Fibroblast of lung (primary cell): ENCODE measurements at regions not wholly inside any gene's neighbourhood (a gene's known extent, or its start where the extent isn't known, plus 50 kb on each side); places are given as distances from the start of the nearest gene placed in this dataset.

Experiments
- DNase-seq, 2 donors: peaks; one replicate each; pipeline versions ENCODE4 v3.0.0 to v3.0.0-alpha.2; 2010; ENCODE audit warnings: low read depth in 2 of 2
- H2AFZ ChIP-seq: 2 replicates; pipeline ENCODE4 v1.5.1; 2012; ENCODE audit warnings: low read length, control low read depth, inconsistent platforms
- H3K27ac ChIP-seq: 2 replicates; pipeline ENCODE4 v1.5.1; 2011; ENCODE audit warnings: low read length, control low read depth; ENCODE audit not compliant: insufficient read depth
- H3K27me3 ChIP-seq: 2 replicates; pipeline ENCODE4 v1.5.1; 2011; ENCODE audit warnings: mild to moderate bottlenecking, low read length; ENCODE audit not compliant: control insufficient read depth, insufficient read depth
- H3K36me3 ChIP-seq: 2 replicates; pipeline ENCODE4 v1.5.1; 2011; ENCODE audit warnings: low read length; ENCODE audit not compliant: control insufficient read depth, insufficient read depth
- H3K4me1 ChIP-seq: 2 replicates; pipeline ENCODE4 v1.5.1; 2011; ENCODE audit warnings: low read length; ENCODE audit not compliant: control insufficient read depth, insufficient read depth; ENCODE audit errors: extremely low read depth
- H3K4me2 ChIP-seq: 2 replicates; pipeline ENCODE4 v1.5.1; 2011; ENCODE audit warnings: low read length, control low read depth; ENCODE audit not compliant: insufficient read depth; ENCODE audit errors: extremely low read depth
- H3K4me3 ChIP-seq, 4 experiments: fragments of 200-600 bp in 1 of 4; sonication (generic) in 1 of 4; replicated peaks in 1 of 4; 2 replicates each; pipeline ENCODE4 v1.5.1; 2011 to 2016; ENCODE audit warnings: low read length in 4 of 4, low read depth in 3 of 4, mild to moderate bottlenecking in 3 of 4, control low read depth in 2 of 4, inconsistent platforms in 1 of 4, mixed read lengths in 1 of 4; ENCODE audit not compliant: insufficient read depth in 1 of 4; ENCODE audit errors: control extremely low read depth in 1 of 4
- H3K79me2 ChIP-seq: 2 replicates; pipeline ENCODE4 v1.5.1; 2012; ENCODE audit warnings: mild to moderate bottlenecking, low read length, inconsistent platforms; ENCODE audit not compliant: control insufficient read depth, insufficient read depth
- H3K9ac ChIP-seq: 2 replicates; pipeline ENCODE4 v1.5.1; 2011; ENCODE audit warnings: mild to moderate bottlenecking, low read length, control low read depth; ENCODE audit not compliant: insufficient read depth
- H3K9me3 ChIP-seq: 2 replicates; pipeline ENCODE4 v1.5.1; 2012; ENCODE audit warnings: low read depth, low read length; ENCODE audit not compliant: control insufficient read depth, insufficient read depth
- H4K20me1 ChIP-seq: 2 replicates; pipeline ENCODE4 v1.5.1; 2011; ENCODE audit warnings: low read length; ENCODE audit not compliant: control insufficient read depth, insufficient read depth; ENCODE audit errors: extremely low read depth
- EZH2 ChIP-seq: IDR thresholded peaks from 2 replicates; pipeline ENCODE4 v1.5.1; 2012; ENCODE audit warnings: low read length, control low read depth, mild to moderate bottlenecking; ENCODE audit errors: missing control alignments
- TF ChIP-seq, protein P1 (sequence below), 2 donors: IDR thresholded peaks in 1 of 2; conservative IDR thresholded peaks in 1 of 2; 1 replicate in 1 of 2; 2 replicates in 1 of 2; pipeline ENCODE4 v1.5.1; 2011 to 2012; ENCODE audit warnings: low read length in 2 of 2, control low read depth in 1 of 2, inconsistent platforms in 1 of 2, low read depth in 1 of 2, mild to moderate bottlenecking in 1 of 2

- TF ChIP-seq, protein P1, sequence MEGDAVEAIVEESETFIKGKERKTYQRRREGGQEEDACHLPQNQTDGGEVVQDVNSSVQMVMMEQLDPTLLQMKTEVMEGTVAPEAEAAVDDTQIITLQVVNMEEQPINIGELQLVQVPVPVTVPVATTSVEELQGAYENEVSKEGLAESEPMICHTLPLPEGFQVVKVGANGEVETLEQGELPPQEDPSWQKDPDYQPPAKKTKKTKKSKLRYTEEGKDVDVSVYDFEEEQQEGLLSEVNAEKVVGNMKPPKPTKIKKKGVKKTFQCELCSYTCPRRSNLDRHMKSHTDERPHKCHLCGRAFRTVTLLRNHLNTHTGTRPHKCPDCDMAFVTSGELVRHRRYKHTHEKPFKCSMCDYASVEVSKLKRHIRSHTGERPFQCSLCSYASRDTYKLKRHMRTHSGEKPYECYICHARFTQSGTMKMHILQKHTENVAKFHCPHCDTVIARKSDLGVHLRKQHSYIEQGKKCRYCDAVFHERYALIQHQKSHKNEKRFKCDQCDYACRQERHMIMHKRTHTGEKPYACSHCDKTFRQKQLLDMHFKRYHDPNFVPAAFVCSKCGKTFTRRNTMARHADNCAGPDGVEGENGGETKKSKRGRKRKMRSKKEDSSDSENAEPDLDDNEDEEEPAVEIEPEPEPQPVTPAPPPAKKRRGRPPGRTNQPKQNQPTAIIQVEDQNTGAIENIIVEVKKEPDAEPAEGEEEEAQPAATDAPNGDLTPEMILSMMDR (conservative IDR thresholded peaks at IDR 0.05 in 1 of 2, IDR thresholded peaks at IDR 0.05 in 1 of 2; ENCODE audit: low read depth in 1 of 2, low read length in 2 of 2): no peak
- no peak for TF ChIP-seq EZH2
- Histone ChIP-seq H2AFZ (no peak overlapping the region), H3K79me2 (no peaks in the 10 kb centered on the region), H3K4me3 (no peak overlapping the region), H3K9me3 (no peaks in the 10 kb centered on the region), H4K20me1 (no peaks in the 10 kb centered on the region), H3K27ac (no peak overlapping the region), H3K9ac (no peak overlapping the region), H3K36me3 (no peaks in the 10 kb centered on the region), H3K27me3 (no peaks in the 10 kb centered on the region), H3K4me2 (no peak overlapping the region), H3K4me1 (no peaks in the 10 kb centered on the region)
- no peak for DNase-seq
Measured at GRCh38 chr2:8018956-8019355, 662.9 kb upstream of the ID2 start.

DNA sequence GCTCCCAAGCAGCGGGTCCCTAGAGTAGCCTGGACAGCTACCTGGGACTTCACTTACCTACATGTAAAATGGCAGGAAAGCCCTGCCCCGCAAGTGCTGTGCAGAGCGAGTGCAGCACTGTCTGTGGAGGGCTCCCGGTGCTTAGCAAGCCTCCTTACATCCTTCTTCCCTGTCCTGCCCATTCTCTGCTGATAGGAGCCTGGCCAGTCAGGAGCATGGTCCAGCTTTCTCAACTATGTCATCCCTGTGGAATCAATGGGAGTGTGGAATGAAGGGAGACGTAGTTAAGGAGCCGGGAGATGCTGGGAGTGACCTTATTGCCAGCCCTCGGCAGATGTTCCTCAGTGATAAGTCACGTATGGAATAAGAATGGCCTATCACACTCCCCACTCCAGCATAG, 661.9 kb upstream of the ID2 start:
- Histone ChIP-seq H3K4me1 (no peaks in the 10 kb centered on the region), H3K4me3 (no peak overlapping the region), H3K9ac (no peak overlapping the region), H3K9me3 (no peaks in the 10 kb centered on the region), H3K4me2 (no peak overlapping the region), H3K27me3 (no peaks in the 10 kb centered on the region), H3K79me2 (no peaks in the 10 kb centered on the region), H3K27ac (no peak overlapping the region), H4K20me1 (no peaks in the 10 kb centered on the region), H3K36me3 (no peaks in the 10 kb centered on the region), H2AFZ (no peak overlapping the region)
- no peak for DNase-seq
- TF ChIP-seq, protein P1 (conservative IDR thresholded peaks at IDR 0.05 in 1 of 2, IDR thresholded peaks at IDR 0.05 in 1 of 2; ENCODE audit: low read depth in 1 of 2, low read length in 2 of 2): no peak

- no peak overlapping the region for H3K4me2 ChIP-seq
- no peaks in the 10 kb centered on the region for H3K79me2 ChIP-seq
- no peak for TF ChIP-seq EZH2
- TF ChIP-seq, protein P1 (conservative IDR thresholded peaks at IDR 0.05 in 1 of 2, IDR thresholded peaks at IDR 0.05 in 1 of 2; ENCODE audit: low read depth in 1 of 2, low read length in 2 of 2): no peak
- no peaks in the 10 kb centered on the region for H3K9me3 ChIP-seq
- H3K27ac ChIP-seq: no peak overlapping the region
- no peak overlapping the region for H3K9ac ChIP-seq
- no peak overlapping the region for H2AFZ ChIP-seq
- no peaks in the 10 kb centered on the region for H3K36me3 ChIP-seq
- no peak overlapping the region for H3K4me3 ChIP-seq
- no peaks in the 10 kb centered on the region for H3K27me3 ChIP-seq
- no peak for DNase-seq
- H3K4me1 ChIP-seq: no peaks in the 10 kb centered on the region
- H4K20me1 ChIP-seq: no peaks in the 10 kb centered on the region
Measured at GRCh38 chr2:8021921-8022320, 659.9 kb upstream of the ID2 start.
